NCI-H2196 treated with DMSO at 0.1 percent for 48 hours (cell line): ENCODE measurements at regions not wholly inside any gene's neighbourhood (a gene's known extent, or its start where the extent isn't known, plus 50 kb on each side); places are given as distances from the start of the nearest gene placed in this dataset.
A peak's percentile ranks its signal among the peaks of the same experiment; 100 is the strongest.

Experiments used
- DNase-seq: peaks from one replicate; lab custom pipeline; 2025; ENCODE audit not compliant: unreplicated experiment; lab: John Stamatoyannopoulos, UW

GRCh38 chr2:120807751-120808150 is 72.1 kb downstream of the GLI2 start:
- DNase-seq = no peak

GRCh38 chr2:120809151-120809550 is 73.5 kb downstream of the GLI2 start:
- no peak for DNase-seq

- DNase-seq = no peak
Measured at GRCh38 chr2:120809609-120810440, 74.2 kb downstream of the GLI2 start.

GRCh38 chr2:120810639-120811038 is 75.0 kb downstream of the GLI2 start:
- DNase-seq = no peak

GRCh38 chr2:120812866-120813265 is 77.2 kb downstream of the GLI2 start:
- no peak for DNase-seq

- no peak for DNase-seq
Measured at GRCh38 chr2:120814352-120814751, 78.7 kb downstream of the GLI2 start.

GRCh38 chr2:120815292-120815691 is 79.6 kb downstream of the GLI2 start:
- no peak for DNase-seq

- DNase-seq = no peak
Measured at GRCh38 chr2:120817136-120817955, 81.7 kb downstream of the GLI2 start.

- no peak for DNase-seq
Measured at GRCh38 chr2:120817956-120818325, 82.3 kb downstream of the GLI2 start.

GRCh38 chr2:120818441-120818920 is 82.8 kb downstream of the GLI2 start:
- DNase-seq = no peak

GRCh38 chr2:120819720-120820210 is 84.1 kb downstream of the GLI2 start:
- DNase-seq = no peak

GRCh38 chr2:120820263-120820952 is 84.7 kb downstream of the GLI2 start:
- DNase-seq = no peak

- no peak for DNase-seq
Measured at GRCh38 chr2:120820953-120821279, 85.2 kb downstream of the GLI2 start.

- DNase-seq = no peak
Measured at GRCh38 chr2:120821446-120822160, 85.9 kb downstream of the GLI2 start.

- DNase-seq = no peak
Measured at GRCh38 chr2:120822933-120823332, 87.3 kb downstream of the GLI2 start.

GRCh38 chr2:120823551-120823950 is 87.9 kb downstream of the GLI2 start:
- no peak for DNase-seq

GRCh38 chr2:120824246-120824645 is 88.6 kb downstream of the GLI2 start:
- DNase-seq = no peak

GRCh38 chr2:120825370-120826259 is 89.9 kb downstream of the GLI2 start:
- DNase-seq = peak; percentile 16

- DNase-seq = no peak
Measured at GRCh38 chr2:120826260-120826648, 90.6 kb downstream of the GLI2 start.
